GM19240 (cell line): ENCODE measurements at regions not wholly inside any gene's neighbourhood (a gene's known extent, or its start where the extent isn't known, plus 50 kb on each side); places are given as distances from the start of the nearest gene placed in this dataset.

Experiments
- DNase-seq: peaks from one replicate; pipeline ENCODE4 v3.0.0; 2011; ENCODE audit warnings: low spot score; ENCODE audit not compliant: insufficient read length

DNA sequence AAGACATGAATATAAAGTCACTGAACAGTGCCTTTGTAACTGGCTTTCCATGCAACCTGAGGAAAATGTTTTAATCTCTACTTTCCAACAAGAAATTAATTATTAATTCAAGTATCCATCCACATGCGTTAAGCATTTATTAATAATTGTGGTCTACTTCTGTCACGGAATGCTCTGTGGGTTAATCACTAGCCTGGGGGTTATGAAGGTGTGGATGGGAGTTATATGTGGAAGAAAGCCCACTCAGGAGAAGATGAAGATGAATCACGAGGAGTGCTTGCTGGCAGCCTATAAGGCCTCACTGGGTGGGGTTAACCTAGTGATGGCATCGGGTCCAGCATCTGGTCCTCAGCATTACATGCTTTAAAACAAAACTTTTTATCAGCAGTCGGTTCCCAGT is 99.5 kb upstream of the AVPR1A start:
- no peak for DNase-seq

- no peak for DNase-seq
Observed at GRCh38 chr12:63238892-63239291, 87.9 kb upstream of the AVPR1A start.

- no peak for DNase-seq
Observed at GRCh38 chr12:63232896-63233295, 81.9 kb upstream of the AVPR1A start.

DNA sequence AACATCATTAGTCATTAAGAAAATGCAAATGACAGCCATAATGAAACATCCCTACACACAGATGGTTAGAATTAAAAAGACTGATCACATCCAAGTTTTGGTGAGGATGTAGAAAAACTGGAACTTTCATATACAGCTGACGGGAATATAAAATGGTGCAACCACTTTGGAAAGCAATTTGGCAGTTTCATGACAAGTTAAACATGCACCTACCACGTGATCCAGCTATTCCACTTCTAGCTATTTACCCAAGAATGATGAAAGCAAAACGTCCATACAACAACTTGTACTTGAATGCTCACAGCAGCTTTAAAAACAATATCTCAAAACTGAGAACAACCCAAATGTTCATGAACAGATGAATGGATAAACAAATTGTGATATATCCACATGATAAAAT is 77.9 kb upstream of the AVPR1A start:
- DNase-seq: no peak

DNA sequence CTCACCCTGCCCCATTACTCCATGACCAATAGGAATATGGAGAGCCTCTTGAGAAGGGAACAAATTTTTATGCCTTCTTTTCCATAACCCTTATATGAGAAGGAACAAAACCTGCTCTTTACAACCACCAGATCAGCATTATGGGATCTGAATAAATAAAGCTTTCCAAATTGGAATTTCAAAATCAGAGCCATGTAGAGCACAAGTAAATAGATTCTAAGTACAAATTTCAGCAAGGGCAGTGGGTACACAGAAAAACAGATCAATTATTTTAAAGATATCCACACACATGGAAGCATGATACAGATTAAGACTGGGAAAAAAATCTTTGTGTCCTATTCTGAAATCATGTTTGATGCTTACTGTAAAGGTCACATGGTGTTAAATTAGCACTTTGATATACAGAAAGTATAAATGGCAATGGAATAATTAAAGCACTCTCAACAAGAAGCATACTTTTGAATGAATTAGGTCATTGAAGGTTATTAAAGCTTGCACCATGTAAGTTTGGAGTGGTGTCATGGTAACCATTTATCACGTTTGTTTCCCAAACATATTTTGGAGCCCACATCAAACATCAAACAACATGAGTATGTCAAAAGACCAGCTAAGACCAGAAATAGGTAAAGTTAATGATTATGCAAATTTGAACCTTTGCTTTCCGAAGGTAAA is 75.9 kb upstream of the AVPR1A start:
- no peak for DNase-seq

- no peak for DNase-seq
Observed at GRCh38 chr12:63224396-63224795, 73.4 kb upstream of the AVPR1A start.

DNA sequence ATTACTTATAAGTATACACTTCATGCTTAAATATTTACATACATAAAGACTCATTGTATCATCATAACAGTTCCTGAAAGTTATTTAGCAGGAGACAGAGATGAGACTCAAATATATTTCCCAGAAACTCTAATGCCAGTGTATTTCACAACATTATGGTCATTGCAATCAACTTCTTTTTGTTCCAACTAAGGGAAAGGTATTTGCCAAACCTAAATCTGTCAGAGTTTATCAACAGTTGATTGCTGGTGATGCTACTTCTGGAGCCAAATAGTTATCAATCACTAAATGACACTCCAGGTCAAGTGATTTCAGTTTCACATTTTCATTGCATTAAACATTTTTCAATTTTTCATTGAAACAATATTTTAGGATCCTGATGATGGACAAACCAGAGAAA is 72.1 kb upstream of the AVPR1A start:
- DNase-seq: no peak

- DNase-seq: no peak
Observed at GRCh38 chr12:63222582-63222981, 71.6 kb upstream of the AVPR1A start.

DNA sequence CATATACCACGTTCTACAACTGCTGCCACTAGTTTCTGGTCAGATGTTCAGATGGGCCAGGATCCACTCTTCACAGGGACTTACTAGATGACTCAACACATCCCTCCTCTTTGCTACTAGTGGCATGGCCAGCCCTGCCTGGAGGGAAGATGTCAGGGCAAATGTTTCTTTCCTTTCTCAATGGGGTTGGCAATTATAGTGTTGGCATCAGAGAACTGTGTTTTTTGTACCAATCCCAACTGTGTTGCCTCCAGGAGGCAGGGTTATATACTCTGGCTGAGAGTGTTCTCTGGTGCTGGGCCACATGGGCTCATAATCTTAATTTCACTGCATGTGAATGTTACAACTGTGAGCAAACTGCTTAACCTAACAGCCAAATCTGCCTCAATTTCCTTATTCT is 69.9 kb upstream of the AVPR1A start:
- DNase-seq: no peak

DNA sequence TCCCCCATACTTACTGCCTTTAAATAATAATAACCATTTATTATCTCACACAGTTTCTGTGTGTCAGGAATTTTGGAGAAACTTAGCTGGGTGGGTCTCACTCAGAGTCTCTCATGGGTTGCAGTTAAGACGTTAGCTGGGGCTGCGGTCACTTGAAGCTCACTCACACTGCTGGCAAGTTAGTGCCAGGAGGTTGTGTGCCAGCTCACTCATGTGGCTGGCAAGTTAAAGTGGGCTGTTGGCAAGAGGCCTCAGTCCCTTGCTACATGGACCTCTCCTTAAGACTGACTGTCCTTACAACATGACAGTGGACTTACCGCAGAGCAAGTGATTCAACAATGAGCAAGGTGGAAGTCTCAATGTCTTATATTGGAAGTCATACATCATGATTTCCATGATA is 61.3 kb upstream of the AVPR1A start:
- DNase-seq: no peak

DNA sequence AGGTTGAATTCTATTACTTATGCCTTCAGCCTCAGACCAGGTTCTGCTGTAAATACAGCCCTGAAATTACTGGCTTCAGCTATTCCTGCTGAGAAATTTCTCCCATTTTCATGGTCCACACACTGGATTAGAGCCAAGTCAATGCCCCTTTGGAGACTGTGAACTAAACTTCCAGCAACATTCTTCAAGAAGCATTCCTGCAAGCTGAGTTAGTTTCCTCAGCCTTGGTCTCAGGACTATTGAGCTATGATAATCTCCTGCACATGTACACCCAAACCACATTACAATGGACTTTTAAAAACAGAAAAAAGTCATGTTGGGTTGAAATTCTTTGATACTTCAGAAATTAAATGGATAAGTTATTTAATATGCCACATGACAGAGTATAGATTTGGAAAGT is 58.0 kb upstream of the AVPR1A start:
- no peak for DNase-seq

- no peak for DNase-seq
Observed at GRCh38 chr12:63206909-63207308, 55.9 kb upstream of the AVPR1A start.

DNA sequence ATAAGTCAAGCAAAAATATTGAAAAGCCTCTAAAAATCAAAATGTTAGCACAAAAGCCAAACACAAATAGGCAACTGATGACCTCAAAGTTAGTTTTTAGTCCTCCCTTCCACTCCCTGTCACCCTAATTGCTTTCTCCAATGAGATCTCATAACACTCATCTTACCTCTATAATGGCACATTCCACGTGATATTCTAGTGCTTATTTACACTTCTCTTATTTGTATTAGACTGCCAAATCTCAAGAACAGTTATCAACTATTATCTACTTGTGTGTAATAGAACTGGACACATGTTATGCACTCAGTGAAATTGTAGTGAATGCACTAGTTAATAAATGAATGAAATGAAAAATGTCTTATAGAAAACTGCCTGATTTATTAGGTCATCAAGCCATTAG is 55.5 kb upstream of the AVPR1A start:
- no peak for DNase-seq
